HG03159 (cell line): ENCODE measurements at regions not wholly inside any gene's neighbourhood (a gene's known extent, or its start where the extent isn't known, plus 50 kb on each side); places are given as distances from the start of the nearest gene placed in this dataset.

Experiments
- ATAC-seq: cut with Tn5 transposase; IDR thresholded peaks from one replicate; pipeline ENCODE4 v1.9.1; 2021; ENCODE audit warnings: mild to moderate bottlenecking, moderate library complexity; ENCODE audit not compliant: unreplicated experiment

- ATAC-seq, result no peak
Observed at GRCh38 chr12:17810399-17810798, 279.6 kb downstream of the RERGL start.

DNA sequence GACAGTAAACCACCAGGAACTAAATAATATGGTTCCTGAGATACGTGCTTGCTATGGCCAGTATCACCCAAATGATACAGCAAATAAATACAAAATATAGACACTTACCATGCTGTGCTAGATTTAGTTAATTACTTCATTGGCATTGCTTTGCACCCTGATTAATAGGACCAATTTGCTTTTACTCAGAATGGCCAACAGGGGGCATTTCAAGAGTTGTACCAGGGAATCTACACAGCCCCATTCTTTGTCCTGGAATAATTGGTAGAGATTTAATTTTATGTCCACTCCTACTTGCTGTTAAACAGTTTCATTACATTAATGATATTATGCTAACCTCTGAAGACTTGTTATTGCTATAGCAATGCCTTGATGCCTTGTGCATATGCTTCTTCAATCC is 280.8 kb downstream of the RERGL start:
- ATAC-seq, result no peak

DNA sequence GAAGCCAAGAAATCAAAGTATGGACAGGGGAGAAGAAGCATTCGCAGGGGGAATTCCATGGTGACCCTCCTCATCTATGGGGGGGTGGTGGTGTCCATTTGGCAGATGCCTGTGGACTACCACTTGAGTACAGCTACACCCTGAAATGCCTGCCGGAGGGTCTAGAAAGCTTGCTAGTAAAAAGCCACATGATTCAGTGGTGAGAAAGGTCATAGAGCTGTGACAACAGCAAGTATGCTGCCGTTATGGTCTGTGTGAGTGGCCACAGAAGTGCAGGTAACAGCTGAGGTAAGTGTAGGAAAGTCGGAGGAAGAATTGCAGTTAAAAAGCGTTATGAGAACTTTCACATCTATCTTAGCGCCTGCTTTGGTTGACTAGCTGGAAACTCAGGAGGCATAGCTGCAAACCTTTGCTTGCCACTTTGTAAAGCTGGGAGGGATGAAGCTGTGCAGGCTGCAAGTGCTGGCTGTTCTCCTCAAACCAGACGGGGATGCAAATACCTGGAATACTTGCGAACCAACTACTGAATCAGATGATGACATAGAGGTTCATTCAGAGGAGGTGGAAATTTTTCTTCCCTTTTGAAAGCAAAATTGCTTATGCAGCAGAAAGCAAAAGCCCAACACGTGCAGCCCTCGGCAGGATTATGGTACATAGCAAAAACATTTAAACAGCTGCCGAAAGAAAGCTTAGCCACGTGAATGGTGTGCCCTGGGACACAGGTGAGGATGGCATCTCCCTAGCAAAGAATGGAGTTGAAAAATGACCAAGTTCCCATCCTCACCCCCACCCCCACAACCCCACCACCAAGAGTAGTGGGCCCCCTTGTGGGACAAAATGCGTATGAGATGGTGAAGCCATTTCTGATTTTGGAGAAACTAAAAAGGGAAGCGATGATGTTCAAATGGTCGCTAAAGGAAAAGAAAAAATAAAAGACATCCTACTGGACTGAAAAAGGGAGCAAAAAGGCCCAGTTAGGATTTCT is 287.0 kb downstream of the RERGL start:
- ATAC-seq, result no peak

DNA sequence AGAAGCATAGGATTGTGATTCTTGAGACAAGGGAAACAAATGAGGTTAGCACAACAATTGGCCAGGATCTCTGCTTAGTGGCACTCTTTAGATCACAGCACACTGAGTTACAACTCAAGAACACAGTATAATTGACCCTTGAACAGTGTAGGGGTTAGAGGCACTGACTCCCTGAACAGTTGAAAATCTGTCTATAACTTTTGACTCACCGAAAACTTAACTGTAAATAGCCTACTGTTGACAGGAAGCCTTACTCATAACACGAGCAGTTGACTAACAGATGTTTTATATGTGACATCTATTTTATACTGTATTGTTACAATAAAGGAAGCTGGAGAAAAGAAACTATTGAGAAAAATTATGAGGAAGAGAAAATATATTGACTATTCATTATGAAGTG is 296.1 kb downstream of the RERGL start:
- ATAC-seq, result no peak

GRCh38 chr12:17778242-17778641 is 311.8 kb downstream of the RERGL start:
- ATAC-seq, result no peak

GRCh38 chr12:17763366-17763765 is 326.6 kb downstream of the RERGL start:
- no peak for ATAC-seq

GRCh38 chr12:17759982-17760381 is 330.0 kb downstream of the RERGL start:
- no peak for ATAC-seq
